ENCODE measurements at regions not wholly inside any gene's neighbourhood (a gene's known extent, or its start where the extent isn't known, plus 50 kb on each side); places are given as distances from the start of the nearest gene placed in this dataset.

DNA sequence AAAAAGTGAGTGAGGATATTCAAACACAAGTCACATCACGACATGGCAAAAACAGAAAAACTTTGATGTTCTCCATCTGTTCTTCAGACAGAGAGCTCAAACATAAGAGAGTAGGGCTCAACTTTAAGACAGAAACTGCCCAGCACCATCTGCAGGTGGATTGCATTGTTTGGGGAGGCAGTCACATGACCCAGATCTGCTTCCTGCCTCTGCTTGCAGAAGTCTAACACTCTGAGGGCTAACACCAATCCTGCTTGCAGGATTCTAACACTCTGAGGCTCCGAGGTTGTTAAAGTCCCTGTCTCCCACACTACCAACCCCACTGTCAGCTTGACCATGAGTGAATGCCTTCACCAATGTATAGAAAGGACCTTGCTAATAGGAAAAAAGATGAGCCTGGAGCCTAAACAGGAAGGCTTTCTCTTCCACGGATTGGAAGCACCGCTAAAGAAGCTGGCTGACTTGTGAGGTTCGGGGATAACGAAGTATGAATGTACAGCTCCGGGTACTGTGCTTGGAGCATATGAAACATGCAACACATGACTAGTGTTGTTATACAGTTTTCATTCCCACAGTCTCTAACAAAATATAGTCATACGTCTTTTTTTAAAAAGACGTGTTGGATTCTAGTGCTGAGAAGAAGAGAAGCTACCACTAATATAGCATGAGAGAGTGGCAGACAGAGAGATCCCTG lies 176.6 kb upstream of the CREB1 start:
- no peak for TF ChIP-seq POLR2AphosphoS5 (IDR thresholded peaks at IDR 0.05; ENCODE audit: low read depth, low read length)
- TF ChIP-seq TAF1 (IDR thresholded peaks at IDR 0.05; ENCODE audit: borderline replicate concordance, insufficient read depth, low read length): no peak
